Heart right ventricle (tissue), 16 donors: ENCODE measurements at regions not wholly inside any gene's neighbourhood (a gene's known extent, or its start where the extent isn't known, plus 50 kb on each side); places are given as distances from the start of the nearest gene placed in this dataset.

Source experiments
- ATAC-seq, 8 donors: fragments of 200-7000 bp; cut with Tn5 transposase; one replicate each; pipeline ENCODE4 v1.9.1; 2020; ENCODE audit warnings: mild to moderate bottlenecking in 8 of 8, moderate library complexity in 8 of 8, moderate number of reproducible peaks in 1 of 8
- DNase-seq, 2 donors: peaks; one replicate each; pipeline ENCODE4 v3.0.0-alpha.2; 2020
- H3K27ac ChIP-seq, 10 donors: fragments of 200-600 bp; sonication (generic) in 2 of 10; one replicate each; pipeline versions ENCODE4 v1.5.0 to v1.8.0; 2020 to 2022; ENCODE audit warnings: mild to moderate bottlenecking in 3 of 10
- H3K27me3 ChIP-seq, 7 donors: fragments of 200-600 bp; one replicate each; pipeline ENCODE4 v1.8.0; 2021 to 2022; ENCODE audit warnings: mild to moderate bottlenecking in 2 of 7
- H3K36me3 ChIP-seq, 9 donors: fragments of 200-600 bp; sonication (generic) in 1 of 9; one replicate each; pipeline versions ENCODE4 v1.5.0 to v1.8.0; 2020 to 2022; ENCODE audit warnings: mild to moderate bottlenecking in 2 of 9
- H3K4me1 ChIP-seq, 9 donors: fragments of 200-600 bp; sonication (generic) in 1 of 9; one replicate each; pipeline versions ENCODE4 v1.5.0 to v1.8.0; 2020 to 2022; ENCODE audit warnings: mild to moderate bottlenecking in 4 of 9
- H3K4me3 ChIP-seq, 10 donors: fragments of 200-600 bp; sonication (generic) in 2 of 10; one replicate each; pipeline versions ENCODE4 v1.5.0 to v1.8.0; 2020 to 2022; ENCODE audit warnings: mild to moderate bottlenecking in 7 of 10, moderate library complexity in 2 of 10
- H3K9me3 ChIP-seq, 11 donors: fragments of 200-600 bp in 10 of 11; sonication (generic) in 2 of 11; one replicate each; pipeline versions ENCODE4 v1.5.0 to v1.8.0; 2013 to 2022; ENCODE audit warnings: mild to moderate bottlenecking in 2 of 11, control low read depth in 1 of 11, moderate library complexity in 1 of 11
- CTCF ChIP-seq, 9 donors: fragments of 200-600 bp; sonication (generic) in 2 of 9; IDR thresholded peaks; one replicate each; pipeline versions ENCODE4 v1.5.0 to v1.8.0; 2021 to 2022; ENCODE audit warnings: antibody characterized with exemption in 9 of 9, mild to moderate bottlenecking in 5 of 9, moderate library complexity in 1 of 9
- WGBS, 2 donors: extraction: QIAGEN DNeasy Blood & Tissue Kit; methylation state at CpG; one replicate each; pipeline ENCODE4 v1.1.7; 2013; ENCODE audit warnings: inconsistent platforms in 1 of 2; 5-methylcytosine and 5-hydroxymethylcytosine counted together
- intact Hi-C, 10 donors: fragments of 100-400 bp; cut with DNase I; formaldehyde crosslinking; loops; one replicate each; pipeline versions ENCODE4 v1.11.1 to v1.14.2; 2022
- donor health status: Arrhythmogenic right ventricular cardiomyopathy.
- donor health status: ischemic (EF 13 %, LVEDD 7.1; RV severe dilation, severe dysfunction).
- donor health status: healthy with polysubstance abuse.
- donor health status: DM: no; HTN: yes; CAD: no.
- donor health status: DM: no; HTN: no; CAD: no.
- donor health status: ischemic (EF 25% LVEDD 6.9; RV normal size, moderate dysfunction).
- donor health status: ischemic (EF 25% LVEDD 5.7; RV mildly dilated, moderate dysfunction).
- donor health status: healthy.
- donor health status: DM: yes; HTN: yes; CAD: no.
- donor health status: Ischemic cardiomyopathy.
- donor health status: ischemic (EF 35%, LVEDD 5.7; RV mildly dilated, moderate dysfunction).
- donor health status: nonischemic (EF 11% LVEDD 7.7; RV severe dilation, severe dysfunction).
- donor health status: DM: yes; HTN: yes; CAD: no.
- donor health status: PGD.
- donor health status: ischemic (EF 29% LVEDD 5.4; RV normal size, mild dysfunction).
- donor health status: nonischemic (EF 23%, LVEDD 6.1; RV moderate dilation, normal function).

- no peak for DNase-seq
- WGBS, 2 donors, result 94 to 96% methylated on average over 25 of the region's 25 CpGs
- intact Hi-C loops, result no loop called here
These were observed 58.0 kb upstream of the ZFP42 start for GRCh38 chr4:187937557-187937956.

GRCh38 chr4:187940299-187940698, 55.3 kb upstream of the ZFP42 start:
- no peak for ATAC-seq
- WGBS, 2 donors, result 90 to 93% methylated on average over 8 of the region's 8 CpGs
- Histone ChIP-seq H3K27ac (no peak overlapping the region), H3K4me1 (no peaks in the 10 kb centered on the region), H3K4me3 (no peak overlapping the region), H3K36me3 (no peaks in the 10 kb centered on the region), H3K27me3 (no peaks in the 10 kb centered on the region), H3K9me3 (peaks cover 0 to 9% (median 0%) of the 10 kb centered on the region in 11 donors)
- TF ChIP-seq CTCF (IDR thresholded peaks at IDR 0.05), result no peak
- intact Hi-C loops, result no loop called here
- no peak for DNase-seq

More at GRCh38 chr4:187937557-187937956, 58.0 kb upstream of the ZFP42 start:
- no peak overlapping the region for H3K27ac ChIP-seq
- no peaks in the 10 kb centered on the region for H3K4me1 ChIP-seq
- no peak for TF ChIP-seq CTCF (IDR thresholded peaks at IDR 0.05)
- no peaks in the 10 kb centered on the region for H3K27me3 ChIP-seq
- H3K36me3 ChIP-seq, result no peaks in the 10 kb centered on the region
- H3K4me3 ChIP-seq, result no peak overlapping the region
- H3K9me3 ChIP-seq, result peaks cover 0 to 9% (median 0%) of the 10 kb centered on the region in 11 donors
- no peak for ATAC-seq

GRCh38 chr4:187942968-187943367, 52.6 kb upstream of the ZFP42 start:
- intact Hi-C loops, result no loop called here
- H3K27me3 ChIP-seq, result no peaks in the 10 kb centered on the region
- 93 to 95% methylated on average over 6 of the region's 6 CpGs for WGBS, 2 donors

GRCh38 chr4:187944179-187944578, 51.4 kb upstream of the ZFP42 start:
- no peak for TF ChIP-seq CTCF (IDR thresholded peaks at IDR 0.05)
- no peaks in the 10 kb centered on the region for H3K4me1 ChIP-seq
- H3K9me3 ChIP-seq, result no peaks in the 10 kb centered on the region
- no peaks in the 10 kb centered on the region for H3K36me3 ChIP-seq
- no peak for ATAC-seq
- no peak overlapping the region for H3K27ac ChIP-seq
- intact Hi-C loops, result no loop called here
- no peak for DNase-seq
- H3K4me3 ChIP-seq, result no peak overlapping the region
- 77 to 81% methylated on average over 7 of the region's 7 CpGs for WGBS, 2 donors
- H3K27me3 ChIP-seq, result no peaks in the 10 kb centered on the region

More at GRCh38 chr4:187942968-187943367, 52.6 kb upstream of the ZFP42 start:
- Histone ChIP-seq H3K9me3 (no peaks in the 10 kb centered on the region), H3K36me3 (no peaks in the 10 kb centered on the region), H3K4me3 (no peak overlapping the region), H3K4me1 (no peaks in the 10 kb centered on the region), H3K27ac (no peak overlapping the region)
- no peak for TF ChIP-seq CTCF (IDR thresholded peaks at IDR 0.05)
- no peak for ATAC-seq
- DNase-seq, result no peak
